H1 (cell line): ENCODE measurements at regions not wholly inside any gene's neighbourhood (a gene's known extent, or its start where the extent isn't known, plus 50 kb on each side); places are given as distances from the start of the nearest gene placed in this dataset.
A peak's percentile ranks its signal among the peaks of the same experiment; 100 is the strongest.
"Not testable (repeated sequence)": the region's sequence is repeated elsewhere in the genome, so short reads cannot be mapped to it uniquely, and the experiment has no call there.

Source experiments
- CTCF ChIA-PET: fragments of 300-600 bp; sonication (Branson Sonifier 250); formaldehyde crosslinking; loops from one replicate; lab custom pipeline; 2021; ENCODE audit not compliant: partially characterized antibody; lab: Charles Lee
- POLR2A ChIA-PET: fragments of 300-600 bp; sonication (Branson Sonifier 250); formaldehyde crosslinking; loops from one replicate; lab custom pipeline; 2021; ENCODE audit warnings: inconsistent platforms; ENCODE audit not compliant: partially characterized antibody; lab: Charles Lee
- DNase-seq, 2 experiments: peaks; one replicate each; pipeline versions ENCODE4 v3.0.0 to v3.0.0-alpha.2; 2010 to 2022; ENCODE audit warnings: low spot score in 2 of 2, low read depth in 1 of 2, mixed read lengths in 1 of 2
- FAIRE-seq: peaks from 2 replicates; lab custom pipeline; 2011; peaks lifted over from hg19 to GRCh38; lab: Jason Lieb, UNC
- H2AFZ ChIP-seq: 2 replicates; pipeline ENCODE4 v1.8.1; 2012; ENCODE audit warnings: low read length, inconsistent platforms
- H2AK5ac ChIP-seq: 2 replicates; pipeline ENCODE4 v1.6.1; 2013; ENCODE audit warnings: low read depth, low read length
- H2BK120ac ChIP-seq: replicated peaks from 2 replicates; pipeline ENCODE3; 2013; ENCODE audit warnings: low read depth, low read length, inconsistent platforms
- H2BK12ac ChIP-seq: 2 replicates; pipeline ENCODE4 v1.6.1; 2013; ENCODE audit warnings: low read depth, low read length
- H2BK15ac ChIP-seq: 2 replicates; pipeline ENCODE4 v1.6.1; 2013; ENCODE audit warnings: low read length
- H2BK20ac ChIP-seq: 2 replicates; pipeline ENCODE4 v1.6.1; 2013; ENCODE audit warnings: low read length
- H2BK5ac ChIP-seq: 2 replicates; pipeline ENCODE4 v1.6.1; 2013; ENCODE audit warnings: low read depth, low read length
- H3K14ac ChIP-seq: 2 replicates; pipeline ENCODE4 v1.6.1; 2013; ENCODE audit warnings: inconsistent platforms; ENCODE audit not compliant: insufficient read length
- H3K18ac ChIP-seq: 2 replicates; pipeline ENCODE4 v1.6.1; 2013; ENCODE audit warnings: low read length; ENCODE audit errors: extremely low read depth
- H3K23ac ChIP-seq: 2 replicates; pipeline ENCODE4 v1.6.1; 2013; ENCODE audit warnings: inconsistent platforms; ENCODE audit not compliant: insufficient read length
- H3K23me2 ChIP-seq: 2 replicates; pipeline ENCODE4 v1.6.1; 2013; ENCODE audit warnings: low read depth, low read length
- H3K27ac ChIP-seq: 2 replicates; pipeline ENCODE4 v1.6.1; 2011; ENCODE audit warnings: low read depth, low read length, inconsistent platforms
- H3K27me3 ChIP-seq, 4 experiments: replicated peaks in 1 of 4; 1 replicate in 1 of 4; 2 replicates in 3 of 4; pipeline versions ENCODE4 v1.6.1 to v1.8.1; 2011 to 2013; ENCODE audit warnings: low read length in 3 of 4, mild to moderate bottlenecking in 3 of 4, inconsistent platforms in 2 of 4, mixed read lengths in 2 of 4, moderate library complexity in 1 of 4; ENCODE audit not compliant: control insufficient read depth in 3 of 4, insufficient read depth in 3 of 4; ENCODE audit errors: extremely low read depth in 1 of 4
- H3K36me3 ChIP-seq, 4 experiments: 2 replicates each; pipeline versions ENCODE4 v1.6.1 to v1.8.1; 2011 to 2013; ENCODE audit warnings: mild to moderate bottlenecking in 4 of 4, low read length in 3 of 4, moderate library complexity in 2 of 4, control low read depth in 1 of 4, inconsistent platforms in 1 of 4; ENCODE audit not compliant: insufficient read depth in 4 of 4, control insufficient read depth in 2 of 4
- H3K4ac ChIP-seq: replicated peaks from 2 replicates; pipeline ENCODE3; 2013; ENCODE audit warnings: low read length, low read depth, mixed read lengths, inconsistent platforms; ENCODE audit not compliant: insufficient read length
- H3K4me1 ChIP-seq, 4 experiments: replicated peaks in 1 of 4; 1 replicate in 1 of 4; 2 replicates in 3 of 4; pipeline versions ENCODE4 v1.6.1 to v1.8.1; 2011 to 2013; ENCODE audit warnings: low read length in 3 of 4, inconsistent platforms in 2 of 4, mixed read lengths in 1 of 4; ENCODE audit not compliant: insufficient read depth in 4 of 4, control insufficient read depth in 3 of 4
- H3K4me2 ChIP-seq, 2 experiments: 2 replicates each; pipeline versions ENCODE4 v1.6.1 to v1.8.1; 2011 to 2013; ENCODE audit warnings: low read depth in 2 of 2, low read length in 2 of 2, control low read depth in 1 of 2, inconsistent platforms in 1 of 2, mild to moderate bottlenecking in 1 of 2; ENCODE audit not compliant: insufficient read depth in 1 of 2
- H3K4me3 ChIP-seq, 4 experiments: fragments of 200-600, 300-600 bp in 1 of 4; sonication (generic), shearing (Covaris generic), sonication (Bioruptor Twin) in 1 of 4; 2 replicates each; pipeline versions ENCODE4 v1.5.1 to v1.8.1; 2011 to 2016; ENCODE audit warnings: low read length in 4 of 4, low read depth in 3 of 4, control low read depth in 2 of 4, inconsistent platforms in 2 of 4, mild to moderate bottlenecking in 2 of 4, mixed read lengths in 1 of 4, moderate library complexity in 1 of 4; ENCODE audit not compliant: insufficient read depth in 2 of 4; ENCODE audit errors: extremely low read depth in 1 of 4
- H3K56ac ChIP-seq: replicated peaks from 2 replicates; pipeline ENCODE3; 2013; ENCODE audit warnings: low read depth, mild to moderate bottlenecking, mixed read lengths, low read length, inconsistent platforms; ENCODE audit not compliant: insufficient read length
- H3K79me1 ChIP-seq: 2 replicates; pipeline ENCODE4 v1.6.1; 2013; ENCODE audit warnings: low read depth, low read length, control low read depth
- H3K79me2 ChIP-seq, 2 experiments: 2 replicates each; pipeline versions ENCODE4 v1.6.1 to v1.8.1; 2012 to 2013; ENCODE audit warnings: low read length in 2 of 2, mild to moderate bottlenecking in 2 of 2, inconsistent platforms in 1 of 2; ENCODE audit not compliant: insufficient read depth in 2 of 2, control insufficient read depth in 1 of 2
- H3K9ac ChIP-seq, 4 experiments: replicated peaks in 1 of 4; 1 replicate in 1 of 4; 2 replicates in 3 of 4; pipeline versions ENCODE4 v1.6.1 to v1.8.1; 2011 to 2013; ENCODE audit warnings: low read depth in 3 of 4, low read length in 3 of 4, control low read depth in 2 of 4, mild to moderate bottlenecking in 2 of 4, moderate library complexity in 2 of 4, inconsistent platforms in 1 of 4; ENCODE audit errors: extremely low read depth in 1 of 4
- H3K9me3 ChIP-seq, 2 experiments: 2 replicates each; pipeline versions ENCODE4 v1.6.1 to v1.8.1; 2012 to 2013; ENCODE audit warnings: mild to moderate bottlenecking in 2 of 2, moderate library complexity in 2 of 2, control low read depth in 1 of 2, inconsistent platforms in 1 of 2, low read depth in 1 of 2, low read length in 1 of 2, mixed read lengths in 1 of 2; ENCODE audit not compliant: insufficient read depth in 2 of 2
- H4K20me1 ChIP-seq, 2 experiments: replicated peaks in 1 of 2; 2 replicates each; pipeline versions ENCODE3 to v1.8.1; 2011 to 2013; ENCODE audit warnings: inconsistent platforms in 2 of 2, low read length in 2 of 2, mild to moderate bottlenecking in 1 of 2; ENCODE audit not compliant: insufficient read depth in 2 of 2, control insufficient read depth in 1 of 2
- H4K5ac ChIP-seq: 2 replicates; pipeline ENCODE4 v1.6.1; 2013; ENCODE audit warnings: low read length, low read depth, mixed read lengths, inconsistent platforms; ENCODE audit not compliant: insufficient read length
- H4K8ac ChIP-seq: 2 replicates; pipeline ENCODE4 v1.8.0; 2013; ENCODE audit warnings: mild to moderate bottlenecking, moderate library complexity, low read length, inconsistent platforms; ENCODE audit not compliant: insufficient read depth; ENCODE audit errors: extremely low read depth
- H4K91ac ChIP-seq: replicated peaks from 2 replicates; pipeline ENCODE3; 2013; ENCODE audit warnings: low read length, mixed read lengths, inconsistent platforms; ENCODE audit not compliant: insufficient read length
- WGBS, 2 experiments: shearing (Covaris generic) in 1 of 2; methylation state at CpG; one replicate each; pipeline versions ENCODE4 v1.1.6 to v1.1.7; 2013 to 2015; ENCODE audit warnings: low lambda C conversion rate in 2 of 2, mixed read lengths in 2 of 2, inconsistent platforms in 1 of 2, low coverage in 1 of 2, missing lambda C conversion rate in 1 of 2; ENCODE audit not compliant: insufficient replicate concordance in 2 of 2, insufficient coverage in 1 of 2, insufficient read length in 1 of 2; ENCODE audit errors: extremely low coverage in 1 of 2, missing lambda C conversion rate in 1 of 2; 5-methylcytosine and 5-hydroxymethylcytosine counted together

- H3K9me3 ChIP-seq, H4K5ac ChIP-seq, DNase-seq, H3K27me3 ChIP-seq, CTCF ChIA-PET, H2BK12ac ChIP-seq, FAIRE-seq, H2AK5ac ChIP-seq, H2AFZ ChIP-seq, H3K9ac ChIP-seq, H3K79me1 ChIP-seq, H3K79me2 ChIP-seq, POLR2A ChIA-PET, H4K91ac ChIP-seq, H4K20me1 ChIP-seq, H3K27ac ChIP-seq, H2BK15ac ChIP-seq, H3K18ac ChIP-seq, H3K14ac ChIP-seq, H3K4ac ChIP-seq, H2BK5ac ChIP-seq, H2BK120ac ChIP-seq, H2BK20ac ChIP-seq, H3K23ac ChIP-seq, H3K36me3 ChIP-seq, H3K23me2 ChIP-seq, H4K8ac ChIP-seq, H3K4me1 ChIP-seq, H3K56ac ChIP-seq: not testable (repeated sequence)
- WGBS, 2 experiments, result 9% methylated on average over 7 of the region's 12 CpGs; no CpG with 5 or more reads in 1 of the 2 experiments
- Histone ChIP-seq H3K4me3 (peak overlapping the region in 1 of 4 experiments; percentile 45; a peak in 1 of 8 replicates), H3K4me2 (peak overlapping the region in 1 of 2 experiments; percentile 38; a peak in 1 of 4 replicates)
Measured at GRCh38 chr3:198158007-198158406, 198.0 kb downstream of the LMLN start.
